IPS-20b (cell line): ENCODE measurements at regions not wholly inside any gene's neighbourhood (a gene's known extent, or its start where the extent isn't known, plus 50 kb on each side); places are given as distances from the start of the nearest gene placed in this dataset.

Experiments used
- H3K27ac ChIP-seq: one replicate; pipeline ENCODE4 v1.5.1; 2013; ENCODE audit warnings: low read length
- H3K27me3 ChIP-seq: 2 replicates; pipeline ENCODE4 v1.6.1; 2013; ENCODE audit warnings: mild to moderate bottlenecking, low read length, inconsistent platforms; ENCODE audit not compliant: insufficient read depth
- H3K36me3 ChIP-seq: 2 replicates; pipeline ENCODE4 v1.6.1; 2013; ENCODE audit warnings: low read depth, mild to moderate bottlenecking, inconsistent platforms, low read length, moderate library complexity; ENCODE audit not compliant: insufficient read depth
- H3K4me1 ChIP-seq: 2 replicates; pipeline ENCODE4 v1.6.1; 2013; ENCODE audit warnings: mild to moderate bottlenecking, control low read depth, inconsistent platforms, low read length, moderate library complexity; ENCODE audit not compliant: insufficient read depth
- H3K4me3 ChIP-seq: 2 replicates; pipeline ENCODE4 v1.5.1; 2013; ENCODE audit warnings: mild to moderate bottlenecking, low read length, inconsistent platforms
- H3K9ac ChIP-seq: 2 replicates; pipeline ENCODE4 v1.6.1; 2013; ENCODE audit warnings: low read depth, mild to moderate bottlenecking, inconsistent platforms, low read length, moderate library complexity
- H3K9me3 ChIP-seq: 2 replicates; pipeline ENCODE4 v1.6.1; 2013; ENCODE audit warnings: mild to moderate bottlenecking, low read depth, low read length, inconsistent platforms; ENCODE audit not compliant: insufficient read depth

DNA sequence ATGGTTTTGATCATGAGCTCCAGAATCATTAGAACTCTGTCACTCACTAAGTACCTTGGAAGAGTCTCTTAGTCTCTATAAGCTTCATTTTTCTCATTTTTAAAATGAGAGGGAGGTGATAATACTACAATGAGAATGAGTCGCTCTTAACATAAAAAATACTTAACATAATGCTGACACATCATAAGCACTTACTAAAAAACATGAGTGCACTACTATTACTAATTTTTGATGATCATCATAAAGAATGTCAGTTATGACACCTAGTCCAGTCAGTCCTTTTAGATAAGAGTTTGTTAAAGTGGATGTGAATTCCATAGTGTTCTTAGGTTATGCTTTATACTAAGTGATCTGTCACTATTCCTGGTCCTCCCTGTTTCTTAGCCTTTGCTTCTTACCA, 200.4 kb upstream of the SLC24A2 start:
- Histone ChIP-seq H3K4me1 (no peaks in the 10 kb centered on the region), H3K9ac (no peak overlapping the region), H3K27me3 (no peaks in the 10 kb centered on the region), H3K9me3 (no peaks in the 10 kb centered on the region), H3K36me3 (no peaks in the 10 kb centered on the region), H3K4me3 (no peak overlapping the region), H3K27ac (no peak overlapping the region)

DNA sequence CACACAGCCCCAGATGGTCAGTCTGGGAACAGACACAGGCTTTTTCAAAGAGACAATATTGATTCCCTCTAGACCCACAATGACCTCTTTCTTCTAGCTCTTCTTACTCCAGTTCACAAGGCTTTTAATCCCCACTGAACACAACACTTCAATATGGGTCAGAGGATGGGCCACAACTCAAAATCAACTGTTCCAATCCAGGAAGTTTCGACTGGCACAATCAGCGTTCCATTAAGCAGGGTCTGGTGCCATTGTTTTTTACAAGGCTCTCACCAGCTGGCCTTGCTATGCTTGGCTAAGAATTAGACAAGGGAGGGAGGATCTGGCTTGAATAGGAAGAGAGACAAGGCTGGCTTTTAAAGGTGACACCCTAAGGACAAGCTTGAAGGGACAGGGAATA, 199.4 kb upstream of the SLC24A2 start:
- Histone ChIP-seq H3K27me3 (no peaks in the 10 kb centered on the region), H3K27ac (no peak overlapping the region), H3K4me1 (no peaks in the 10 kb centered on the region), H3K36me3 (no peaks in the 10 kb centered on the region), H3K9ac (no peak overlapping the region), H3K9me3 (no peaks in the 10 kb centered on the region), H3K4me3 (no peak overlapping the region)

DNA sequence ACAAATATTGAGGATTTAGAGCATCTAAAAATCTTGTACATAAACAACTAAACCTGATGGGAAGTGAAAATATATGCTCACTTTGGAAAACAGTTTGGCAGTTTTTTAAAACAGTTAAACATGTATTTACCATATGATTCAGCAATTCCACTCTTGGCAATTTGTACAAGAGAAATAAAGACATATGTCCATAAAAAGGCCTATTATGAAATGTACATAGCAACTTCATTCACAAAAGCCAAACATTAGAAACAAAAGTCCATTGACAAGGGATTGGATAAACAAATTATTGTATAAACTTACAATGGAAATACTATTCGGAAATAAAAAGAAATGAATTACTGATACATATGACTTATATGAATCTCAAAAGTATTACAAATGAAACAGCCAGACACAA, 196.2 kb upstream of the SLC24A2 start:
- H3K9me3 ChIP-seq, result no peaks in the 10 kb centered on the region
- H3K27ac ChIP-seq, result no peak overlapping the region
- no peak overlapping the region for H3K4me3 ChIP-seq
- H3K36me3 ChIP-seq, result no peaks in the 10 kb centered on the region
- no peaks in the 10 kb centered on the region for H3K27me3 ChIP-seq
- H3K4me1 ChIP-seq, result no peaks in the 10 kb centered on the region
- no peak overlapping the region for H3K9ac ChIP-seq

DNA sequence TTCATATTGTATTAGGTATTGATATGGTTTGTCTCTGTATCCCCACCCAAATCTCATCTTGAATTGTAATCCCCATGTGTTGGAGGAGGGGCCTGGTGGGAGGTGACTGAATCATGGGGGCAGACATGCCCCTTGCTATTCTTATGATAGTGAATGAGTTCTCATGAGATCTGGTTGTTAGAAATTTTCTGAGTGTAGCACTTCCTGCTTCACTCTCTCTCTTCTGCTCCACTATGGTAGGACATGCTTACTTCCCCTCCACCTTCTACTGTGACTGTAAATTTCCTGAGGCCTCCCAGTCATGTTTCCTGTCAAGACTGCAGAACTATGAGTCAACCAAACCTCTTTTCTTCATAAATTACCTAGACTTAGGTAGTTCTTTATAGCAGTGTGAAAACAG, 187.4 kb upstream of the SLC24A2 start:
- no peaks in the 10 kb centered on the region for H3K9me3 ChIP-seq
- no peaks in the 10 kb centered on the region for H3K36me3 ChIP-seq
- no peaks in the 10 kb centered on the region for H3K27me3 ChIP-seq
- H3K9ac ChIP-seq, result no peak overlapping the region
- H3K27ac ChIP-seq, result no peak overlapping the region
- no peak overlapping the region for H3K4me3 ChIP-seq
- no peaks in the 10 kb centered on the region for H3K4me1 ChIP-seq

DNA sequence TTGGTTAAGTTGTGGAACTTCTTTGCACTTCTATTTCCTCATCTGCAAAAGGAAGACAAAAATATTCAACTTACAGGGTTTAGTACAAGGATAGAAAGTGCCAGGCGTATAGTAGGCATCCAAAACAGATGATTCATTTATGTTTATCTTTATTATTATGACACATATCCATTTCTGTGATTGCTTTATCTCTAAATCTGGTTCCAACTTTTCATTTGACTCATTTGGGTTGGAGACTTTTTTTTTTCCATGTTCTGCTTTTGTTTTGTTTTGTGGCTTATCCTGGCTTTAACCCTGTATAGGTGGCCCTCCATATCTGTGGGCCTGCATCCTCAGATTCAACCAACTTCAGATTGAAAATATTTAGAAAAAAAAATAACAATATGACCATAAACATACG, 186.7 kb upstream of the SLC24A2 start:
- Histone ChIP-seq H3K27me3 (no peaks in the 10 kb centered on the region), H3K4me3 (no peak overlapping the region), H3K27ac (no peak overlapping the region), H3K9me3 (no peaks in the 10 kb centered on the region), H3K9ac (no peak overlapping the region), H3K4me1 (no peaks in the 10 kb centered on the region), H3K36me3 (no peaks in the 10 kb centered on the region)

DNA sequence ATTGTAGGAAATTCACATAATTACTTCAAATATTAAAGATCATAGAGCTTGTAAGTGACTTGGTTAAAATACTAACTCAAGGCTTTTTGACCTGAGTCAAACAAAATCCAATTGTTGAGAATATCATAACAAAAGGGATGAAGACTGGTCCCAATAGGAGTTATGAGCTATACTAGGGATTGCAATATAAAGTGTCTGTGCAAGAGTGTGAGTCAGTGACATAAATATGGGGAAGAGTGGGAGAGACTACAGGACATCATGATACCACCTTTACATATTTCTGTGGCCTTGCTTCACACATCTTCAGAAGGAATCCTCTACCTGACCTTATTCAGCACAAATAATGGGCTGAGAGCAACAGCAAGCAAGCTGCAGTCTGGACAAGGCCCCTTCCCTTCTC, 180.9 kb upstream of the SLC24A2 start:
- Histone ChIP-seq H3K27ac (no peak overlapping the region), H3K27me3 (no peaks in the 10 kb centered on the region), H3K9me3 (no peaks in the 10 kb centered on the region), H3K4me3 (no peak overlapping the region), H3K9ac (peak overlapping the region; percentile 39; the same call in 1 of the 2 replicates), H3K36me3 (no peaks in the 10 kb centered on the region; the same call in 1 of the 2 replicates), H3K4me1 (peaks cover 36% of the 10 kb centered on the region)

DNA sequence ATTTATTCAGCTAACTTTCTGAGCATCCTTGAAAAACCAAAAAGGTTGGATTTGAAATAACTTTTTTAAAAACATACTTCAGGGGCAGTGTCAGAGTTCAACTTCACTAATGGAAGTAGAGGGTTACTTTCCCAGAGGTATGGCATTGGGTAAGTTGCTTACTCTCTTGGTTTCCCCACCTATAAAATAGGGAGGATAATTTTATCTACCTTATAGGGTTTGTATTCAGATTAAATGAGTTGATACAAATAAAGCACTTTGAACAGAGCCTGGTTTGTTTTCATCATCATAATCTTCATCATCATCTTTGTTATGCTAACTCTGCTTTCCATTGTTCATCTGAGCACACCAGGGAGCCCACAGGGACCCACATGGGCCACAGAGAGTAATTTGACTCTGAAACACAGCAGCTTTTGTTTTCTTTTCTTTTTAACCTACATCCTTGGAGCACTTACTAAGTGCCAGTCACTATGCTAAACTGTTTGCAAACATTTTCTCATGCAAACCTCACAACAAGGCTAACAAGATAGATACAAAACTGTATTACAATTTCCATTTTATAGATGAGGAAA, 179.1 kb upstream of the SLC24A2 start:
- Histone ChIP-seq H3K9ac (peak overlapping the region; percentile 63), H3K36me3 (no peaks in the 10 kb centered on the region; the same call in 1 of the 2 replicates), H3K4me3 (peak overlapping the region; percentile 54), H3K27ac (peak overlapping the region; percentile 70), H3K9me3 (no peaks in the 10 kb centered on the region), H3K27me3 (no peaks in the 10 kb centered on the region), H3K4me1 (peaks cover 36% of the 10 kb centered on the region)

DNA sequence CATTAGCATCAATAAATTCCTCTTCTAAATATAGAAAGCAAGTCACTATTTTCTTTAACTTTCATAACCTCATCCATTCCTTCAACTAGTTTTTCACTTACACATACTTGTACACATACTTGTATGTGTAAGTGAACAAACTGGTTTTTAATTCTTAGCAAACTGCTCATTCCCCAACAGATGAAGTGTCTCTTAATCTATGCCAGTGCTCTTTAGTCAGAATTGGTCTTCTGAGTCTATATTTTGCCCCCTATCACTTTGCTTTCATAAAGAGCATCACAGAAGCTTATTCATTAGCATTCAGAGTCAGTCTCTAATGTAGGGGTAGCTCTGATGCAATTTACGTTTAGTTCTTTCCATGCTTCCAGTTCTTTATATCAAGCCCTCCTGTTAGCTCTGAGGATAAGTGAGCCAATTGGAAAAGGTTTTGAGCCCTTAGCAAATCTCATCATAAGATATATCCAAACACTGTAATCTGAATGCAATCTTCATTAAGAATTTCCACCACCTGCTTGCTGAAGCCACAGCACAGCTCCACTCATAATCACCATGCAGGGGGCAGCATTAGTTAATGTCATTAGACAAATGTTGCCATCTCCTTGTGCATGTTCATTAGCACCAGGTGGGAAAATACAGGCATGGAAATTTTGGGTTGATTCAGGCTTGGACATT, 178.5 kb upstream of the SLC24A2 start:
- Histone ChIP-seq H3K27me3 (no peaks in the 10 kb centered on the region), H3K36me3 (no peaks in the 10 kb centered on the region; the same call in 1 of the 2 replicates), H3K9me3 (no peaks in the 10 kb centered on the region), H3K9ac (no peak overlapping the region), H3K4me1 (peaks cover 36% of the 10 kb centered on the region), H3K27ac (no peak overlapping the region), H3K4me3 (peak overlapping the region; percentile 54; the same call in 1 of the 2 replicates)

DNA sequence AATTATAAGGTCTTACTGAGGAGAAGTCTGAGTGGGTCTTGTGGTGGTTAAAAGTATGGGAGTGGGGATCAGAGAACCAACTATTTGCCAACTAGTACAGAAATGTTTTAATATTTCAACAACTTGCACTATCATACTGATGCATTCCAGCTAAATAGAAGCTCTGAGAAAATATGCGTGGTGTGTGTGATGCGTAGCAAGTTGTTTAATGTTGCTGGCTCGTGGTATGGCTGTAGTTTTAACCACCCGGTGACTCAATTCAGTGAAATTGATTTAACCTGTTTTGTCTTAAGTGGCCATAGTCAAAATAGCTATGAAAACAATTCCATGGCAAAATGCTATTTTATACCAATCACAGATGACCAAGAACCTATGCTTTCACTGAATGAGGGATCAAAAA, 176.5 kb upstream of the SLC24A2 start:
- Histone ChIP-seq H3K36me3 (no peaks in the 10 kb centered on the region; the same call in 1 of the 2 replicates), H3K9me3 (no peaks in the 10 kb centered on the region), H3K4me1 (peaks cover 35% of the 10 kb centered on the region), H3K27ac (no peak overlapping the region), H3K4me3 (no peak overlapping the region), H3K27me3 (no peaks in the 10 kb centered on the region), H3K9ac (no peak overlapping the region)

DNA sequence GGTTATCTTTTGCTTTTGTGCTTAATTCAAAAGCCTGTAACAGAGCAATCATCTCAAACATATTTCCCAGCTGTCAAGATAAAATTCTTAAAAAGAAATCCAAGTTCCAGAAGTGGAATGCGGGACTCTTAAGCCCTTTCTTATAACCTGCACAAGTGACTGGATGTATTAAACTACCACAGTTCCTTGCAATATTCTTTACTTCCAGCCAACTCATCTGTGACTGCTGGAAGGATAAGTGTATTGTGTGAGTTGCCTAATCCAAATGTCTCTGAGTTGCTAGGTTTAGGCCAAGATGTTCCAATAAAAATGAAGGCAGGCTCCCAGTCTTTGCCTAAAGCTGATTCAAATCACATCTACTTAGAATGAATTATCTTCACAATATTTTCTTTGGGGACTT, 159.2 kb upstream of the SLC24A2 start:
- Histone ChIP-seq H3K27ac (no peak overlapping the region), H3K27me3 (no peaks in the 10 kb centered on the region), H3K9me3 (no peaks in the 10 kb centered on the region), H3K9ac (no peak overlapping the region), H3K4me3 (no peak overlapping the region), H3K4me1 (no peaks in the 10 kb centered on the region), H3K36me3 (no peaks in the 10 kb centered on the region)

DNA sequence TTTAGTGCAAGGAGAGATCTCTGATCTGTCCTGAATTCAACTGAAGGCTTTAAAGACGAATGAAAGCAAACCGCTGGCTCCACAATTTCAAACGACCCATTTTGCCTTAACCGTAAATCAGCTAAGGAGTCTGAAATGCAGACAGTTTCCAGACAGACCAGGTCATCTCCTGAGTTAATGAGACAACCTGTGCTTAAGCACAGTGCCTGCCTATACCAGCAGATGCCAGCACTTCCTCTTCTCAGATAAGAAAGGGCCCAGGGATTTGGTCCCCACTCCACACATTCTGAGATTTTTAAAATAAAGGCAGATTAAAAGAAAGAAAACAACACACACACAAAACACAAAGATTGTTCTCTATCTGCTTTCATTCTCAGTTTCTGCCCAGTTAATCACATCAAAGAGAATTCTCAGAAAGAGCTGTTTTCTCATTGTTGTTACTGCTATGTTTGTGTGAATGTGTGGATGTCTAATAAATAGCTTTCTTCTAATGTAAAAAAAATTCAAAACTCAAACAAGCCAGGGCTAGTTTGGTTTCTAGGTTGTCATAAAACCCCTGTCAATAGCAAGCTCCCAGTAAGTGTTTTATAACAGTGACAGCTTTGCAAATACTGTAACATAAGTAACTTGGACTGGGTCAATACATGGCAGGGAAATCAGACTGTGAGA, 157.7 kb upstream of the SLC24A2 start:
- H3K9me3 ChIP-seq, result no peaks in the 10 kb centered on the region

DNA sequence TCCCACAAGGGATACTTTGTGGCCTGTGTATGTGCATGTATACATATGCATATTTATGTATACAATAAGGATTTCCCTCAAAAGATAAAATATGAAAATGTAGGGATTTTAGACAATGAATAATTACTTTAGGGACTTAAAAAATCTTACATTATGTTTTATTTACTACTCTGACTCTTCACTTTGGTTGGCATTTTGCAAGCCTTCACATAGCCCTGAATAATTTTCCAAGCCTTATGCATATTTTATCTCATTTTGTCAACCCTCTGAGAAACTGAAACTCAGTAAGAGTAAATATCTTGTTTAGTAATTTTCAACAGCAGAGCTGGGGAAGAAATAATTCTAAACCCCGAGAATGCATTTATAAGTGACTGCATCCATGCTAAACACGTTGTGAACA, 153.0 kb upstream of the SLC24A2 start:
- Histone ChIP-seq H3K36me3 (no peaks in the 10 kb centered on the region), H3K4me1 (no peaks in the 10 kb centered on the region), H3K27me3 (no peaks in the 10 kb centered on the region), H3K4me3 (no peak overlapping the region), H3K9me3 (no peaks in the 10 kb centered on the region), H3K9ac (no peak overlapping the region), H3K27ac (no peak overlapping the region)

More for the DNA sequence above, 157.7 kb upstream of the SLC24A2 start:
- Histone ChIP-seq H3K36me3 (no peaks in the 10 kb centered on the region), H3K9ac (no peak overlapping the region), H3K4me3 (no peak overlapping the region), H3K27me3 (no peaks in the 10 kb centered on the region), H3K27ac (no peak overlapping the region), H3K4me1 (no peaks in the 10 kb centered on the region)
